COLO829 (cell line): ENCODE measurements at regions not wholly inside any gene's neighbourhood (a gene's known extent, or its start where the extent isn't known, plus 50 kb on each side); places are given as distances from the start of the nearest gene placed in this dataset.
A peak's percentile ranks its signal among the peaks of the same experiment; 100 is the strongest.

Source experiments
- DNase-seq: peaks from one replicate; pipeline ENCODE4 v3.0.0; 2012; ENCODE audit warnings: low spot score

- DNase-seq: no peak
These were observed 188.6 kb upstream of the SOX5 start for GRCh38 chr12:24138041-24138440.

- no peak for DNase-seq
These were observed 185.8 kb upstream of the SOX5 start for GRCh38 chr12:24135158-24135850.

- DNase-seq: no peak
These were observed 184.6 kb upstream of the SOX5 start for GRCh38 chr12:24134092-24134491.

- no peak for DNase-seq
These were observed 183.9 kb upstream of the SOX5 start for GRCh38 chr12:24133384-24133783.

GRCh38 chr12:24127919-24128721 is 178.7 kb upstream of the SOX5 start:
- DNase-seq: no peak

GRCh38 chr12:24125280-24125679 is 175.8 kb upstream of the SOX5 start:
- DNase-seq: no peak

- DNase-seq: no peak
These were observed 172.4 kb upstream of the SOX5 start for GRCh38 chr12:24121911-24122310.

- DNase-seq: no peak
These were observed 169.2 kb upstream of the SOX5 start for GRCh38 chr12:24118668-24119067.

- no peak for DNase-seq
These were observed 167.1 kb upstream of the SOX5 start for GRCh38 chr12:24116548-24116947.

- DNase-seq: no peak
These were observed 164.2 kb upstream of the SOX5 start for GRCh38 chr12:24113701-24114100.

- peak; percentile 54 for DNase-seq
These were observed 162.1 kb upstream of the SOX5 start for GRCh38 chr12:24111616-24112015.

- peak; percentile 36 for DNase-seq
These were observed 161.6 kb upstream of the SOX5 start for GRCh38 chr12:24111086-24111485.

GRCh38 chr12:24109381-24110039 is 160.0 kb upstream of the SOX5 start:
- no peak for DNase-seq

- DNase-seq: no peak
These were observed 153.2 kb upstream of the SOX5 start for GRCh38 chr12:24102676-24103075.

GRCh38 chr12:24099576-24099975 is 150.1 kb upstream of the SOX5 start:
- DNase-seq: no peak

- DNase-seq: no peak
These were observed 145.8 kb upstream of the SOX5 start for GRCh38 chr12:24095245-24095644.

GRCh38 chr12:24089510-24089890 is 140.0 kb upstream of the SOX5 start:
- DNase-seq: no peak

- DNase-seq: peak; percentile 47
These were observed 139.5 kb upstream of the SOX5 start for GRCh38 chr12:24088751-24089509.

GRCh38 chr12:24087294-24087693 is 137.8 kb upstream of the SOX5 start:
- DNase-seq: no peak

- DNase-seq: no peak
These were observed 135.3 kb upstream of the SOX5 start for GRCh38 chr12:24084800-24085199.

- DNase-seq: no peak
These were observed 134.4 kb upstream of the SOX5 start for GRCh38 chr12:24083838-24084237.

- DNase-seq: peak; percentile 30
These were observed 132.1 kb upstream of the SOX5 start for GRCh38 chr12:24081606-24082005.
